ENCODE measurements at regions not wholly inside any gene's neighbourhood (a gene's known extent, or its start where the extent isn't known, plus 50 kb on each side); places are given as distances from the start of the nearest gene placed in this dataset.
A peak's percentile ranks its signal among the peaks of the same experiment; 100 is the strongest.

- Histone ChIP-seq H3K79me2 (ENCODE audit: insufficient read depth, low read length) (no peaks in the 10 kb centered on the region), H3K9me2 (replicated peaks; ENCODE audit: low read depth, low read length) (no peaks in the 10 kb centered on the region), H3K9ac (ENCODE audit: low read depth, low read length, poor library complexity, severe bottlenecking) (no peak overlapping the region), H3K4me3 (ENCODE audit: low read length, poor library complexity, severe bottlenecking) (no peak overlapping the region), H3F3A (ENCODE audit: low read depth) (no peaks in the 10 kb centered on the region), H3K27me3 (ENCODE audit: insufficient read depth, low read length, poor library complexity, severe bottlenecking) (no peaks in the 10 kb centered on the region), H3K4me1 (ENCODE audit: insufficient read depth, low read length, poor library complexity, severe bottlenecking) (peaks cover 7% of the 10 kb centered on the region), H3K36me3 (ENCODE audit: insufficient read depth, low read length) (no peaks in the 10 kb centered on the region), H2AFZ (ENCODE audit: low read length) (no peak overlapping the region), H4K20me1 (ENCODE audit: insufficient read depth, low read length, poor library complexity, severe bottlenecking) (no peaks in the 10 kb centered on the region), H3K9me3 (ENCODE audit: insufficient read depth, low read depth, low read length) (no peaks in the 10 kb centered on the region), H3K4me2 (ENCODE audit: low read depth, low read length, poor library complexity, severe bottlenecking) (no peak overlapping the region)
- no peak for TF ChIP-seq CTCF (conservative IDR thresholded peaks at IDR 0.05; ENCODE audit: low read length)
- no peak for TF ChIP-seq EZH2phosphoT487 (IDR thresholded peaks at IDR 0.05; ENCODE audit: borderline replicate concordance)
Measured at GRCh38 chr15:60135961-60136360, 131.8 kb downstream of the FOXB1 start.

GRCh38 chr15:60137711-60138396 lies 133.7 kb downstream of the FOXB1 start:
- Histone ChIP-seq H3K9ac (ENCODE audit: low read depth, low read length, poor library complexity, severe bottlenecking) (no peak overlapping the region), H3K9me2 (replicated peaks; ENCODE audit: low read depth, low read length) (no peaks in the 10 kb centered on the region), H3K79me2 (ENCODE audit: insufficient read depth, low read length) (no peaks in the 10 kb centered on the region), H3K4me3 (ENCODE audit: low read length, poor library complexity, severe bottlenecking) (no peak overlapping the region), H3F3A (ENCODE audit: low read depth) (no peaks in the 10 kb centered on the region), H3K9me3 (ENCODE audit: insufficient read depth, low read depth, low read length) (no peaks in the 10 kb centered on the region), H2AFZ (ENCODE audit: low read length) (no peak overlapping the region), H3K36me3 (ENCODE audit: insufficient read depth, low read length) (no peaks in the 10 kb centered on the region), H4K20me1 (ENCODE audit: insufficient read depth, low read length, poor library complexity, severe bottlenecking) (no peaks in the 10 kb centered on the region), H3K27me3 (ENCODE audit: insufficient read depth, low read length, poor library complexity, severe bottlenecking) (no peaks in the 10 kb centered on the region), H3K4me2 (ENCODE audit: low read depth, low read length, poor library complexity, severe bottlenecking) (peak overlapping the region; percentile 17), H3K4me1 (ENCODE audit: insufficient read depth, low read length, poor library complexity, severe bottlenecking) (peaks cover 7% of the 10 kb centered on the region)
- no peak for TF ChIP-seq CTCF (conservative IDR thresholded peaks at IDR 0.05; ENCODE audit: low read length)
- no peak for TF ChIP-seq EZH2phosphoT487 (IDR thresholded peaks at IDR 0.05; ENCODE audit: borderline replicate concordance)

GRCh38 chr15:60138397-60138968 lies 134.4 kb downstream of the FOXB1 start:
- H3K9me2 ChIP-seq (replicated peaks; ENCODE audit: low read depth, low read length), result no peaks in the 10 kb centered on the region
- no peaks in the 10 kb centered on the region for H4K20me1 ChIP-seq (ENCODE audit: insufficient read depth, low read length, poor library complexity, severe bottlenecking)
- no peaks in the 10 kb centered on the region for H3K36me3 ChIP-seq (ENCODE audit: insufficient read depth, low read length)
- H2AFZ ChIP-seq (ENCODE audit: low read length), result no peak overlapping the region
- no peak overlapping the region for H3K9ac ChIP-seq (ENCODE audit: low read depth, low read length, poor library complexity, severe bottlenecking)
- no peaks in the 10 kb centered on the region for H3K9me3 ChIP-seq (ENCODE audit: insufficient read depth, low read depth, low read length)
- TF ChIP-seq CTCF (conservative IDR thresholded peaks at IDR 0.05; ENCODE audit: low read length) (no peak), EZH2phosphoT487 (IDR thresholded peaks at IDR 0.05; ENCODE audit: borderline replicate concordance) (no peak)
- H3K4me1 ChIP-seq (ENCODE audit: insufficient read depth, low read length, poor library complexity, severe bottlenecking), result peaks cover 7% of the 10 kb centered on the region
- H3K4me2 ChIP-seq (ENCODE audit: low read depth, low read length, poor library complexity, severe bottlenecking), result no peak overlapping the region
- H3F3A ChIP-seq (ENCODE audit: low read depth), result no peaks in the 10 kb centered on the region
- H3K27me3 ChIP-seq (ENCODE audit: insufficient read depth, low read length, poor library complexity, severe bottlenecking), result no peaks in the 10 kb centered on the region
- no peaks in the 10 kb centered on the region for H3K79me2 ChIP-seq (ENCODE audit: insufficient read depth, low read length)
- H3K4me3 ChIP-seq (ENCODE audit: low read length, poor library complexity, severe bottlenecking), result no peak overlapping the region

All from Loucy (cell line).